Fibroblast of lung (primary cell): ENCODE measurements at regions not wholly inside any gene's neighbourhood (a gene's known extent, or its start where the extent isn't known, plus 50 kb on each side); places are given as distances from the start of the nearest gene placed in this dataset.

Experiments used
- CTCF ChIP-seq, 2 donors: IDR thresholded peaks in 1 of 2; conservative IDR thresholded peaks in 1 of 2; 1 replicate in 1 of 2; 2 replicates in 1 of 2; pipeline ENCODE4 v1.5.1; 2011 to 2012; ENCODE audit warnings: low read length in 2 of 2, control low read depth in 1 of 2, inconsistent platforms in 1 of 2, low read depth in 1 of 2, mild to moderate bottlenecking in 1 of 2
- EZH2 ChIP-seq: IDR thresholded peaks from 2 replicates; pipeline ENCODE4 v1.5.1; 2012; ENCODE audit warnings: low read length, control low read depth, mild to moderate bottlenecking; ENCODE audit errors: missing control alignments

- TF ChIP-seq CTCF (conservative IDR thresholded peaks at IDR 0.05 in 1 of 2, IDR thresholded peaks at IDR 0.05 in 1 of 2; ENCODE audit: low read depth in 1 of 2, low read length in 2 of 2) = no peak
- no peak for TF ChIP-seq EZH2
Observed at GRCh38 chr14:48575772-48576171, 900.4 kb upstream of the MDGA2 start.
